Endothelial cell of umbilical vein (primary cell): ENCODE measurements at regions not wholly inside any gene's neighbourhood (a gene's known extent, or its start where the extent isn't known, plus 50 kb on each side); places are given as distances from the start of the nearest gene placed in this dataset.

Source experiments
- CTCF ChIP-seq, 2 donors: IDR thresholded peaks; 1 replicate in 1 of 2; 2 replicates in 1 of 2; pipeline ENCODE4 v1.5.1; 2011; ENCODE audit warnings: low read length in 2 of 2, mild to moderate bottlenecking in 2 of 2, moderate library complexity in 2 of 2, control low read depth in 1 of 2, inconsistent platforms in 1 of 2, low read depth in 1 of 2; ENCODE audit not compliant: insufficient read depth in 1 of 2; ENCODE audit errors: extremely low read depth in 1 of 2
- EZH2 ChIP-seq: IDR thresholded peaks from 2 replicates; pipeline ENCODE4 v1.6.1; 2012; ENCODE audit warnings: borderline replicate concordance, low read depth, mild to moderate bottlenecking, moderate library complexity, low read length, inconsistent platforms; ENCODE audit not compliant: severe bottlenecking
- MAX ChIP-seq: IDR thresholded peaks from 2 replicates; pipeline ENCODE4 v1.6.1; 2011; ENCODE audit not compliant: insufficient read depth, insufficient read length
- POLR2A ChIP-seq: IDR thresholded peaks from 2 replicates; pipeline ENCODE4 v1.6.1; 2012; ENCODE audit warnings: low read depth, mild to moderate bottlenecking, control low read depth, low read length
- POLR2AphosphoS5 ChIP-seq: IDR thresholded peaks from 2 replicates; pipeline ENCODE4 v1.6.1; 2012; ENCODE audit warnings: low read depth, mild to moderate bottlenecking, control low read depth, low read length, moderate library complexity; ENCODE audit not compliant: insufficient read depth

DNA sequence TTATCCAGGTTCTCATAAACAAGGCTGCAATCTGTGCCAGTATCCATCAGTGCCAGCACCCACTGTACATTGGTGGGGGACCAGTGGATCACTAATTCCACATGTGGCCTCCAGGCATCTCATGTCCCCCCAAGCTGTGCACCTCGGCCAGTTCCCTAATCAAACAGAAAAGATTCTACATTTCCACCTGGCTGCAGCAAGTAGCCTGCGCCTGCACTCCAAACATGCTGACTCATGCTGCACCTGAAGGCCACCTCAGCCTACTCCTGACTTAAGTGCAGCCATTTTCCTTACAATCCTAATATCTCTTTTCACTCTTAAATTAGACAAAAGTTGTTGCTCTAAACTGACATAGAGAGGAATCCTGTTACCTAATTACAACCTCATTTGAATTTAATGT is 729.4 kb upstream of the MIR17HG start:
- TF ChIP-seq POLR2AphosphoS5 (no peak), CTCF (IDR thresholded peaks at IDR 0.05; ENCODE audit: extremely low read depth in 1 of 2, insufficient read depth in 1 of 2, low read depth in 1 of 2, low read length in 2 of 2) (no peak), EZH2 (no peak), POLR2A (no peak), MAX (no peak)
